ENCODE measurements at regions not wholly inside any gene's neighbourhood (a gene's known extent, or its start where the extent isn't known, plus 50 kb on each side); places are given as distances from the start of the nearest gene placed in this dataset.

GRCh38 chr6:12228447-12229146 is 61.6 kb upstream of the EDN1 start:
- TF ChIP-seq CTCF (IDR thresholded peaks at IDR 0.05; ENCODE audit: insufficient read depth, low read length) (no peak), POLR2AphosphoS5 (IDR thresholded peaks at IDR 0.05; ENCODE audit: low read depth) (no peak), REST (IDR thresholded peaks at IDR 0.05; ENCODE audit: insufficient replicate concordance, low read depth) (no peak), GABPA (IDR thresholded peaks at IDR 0.05; ENCODE audit: low read depth) (no peak), SPI1 (IDR thresholded peaks at IDR 0.05; ENCODE audit: borderline replicate concordance, low read depth) (no peak)

Measured in HL-60 (cell line).